Ascending aorta (tissue), 2 donors: ENCODE measurements at regions not wholly inside any gene's neighbourhood (a gene's known extent, or its start where the extent isn't known, plus 50 kb on each side); places are given as distances from the start of the nearest gene placed in this dataset.

Experiments
- DNase-seq, 2 donors: peaks; one replicate each; pipeline ENCODE4 v3.0.0-alpha.2; 2019; ENCODE audit warnings: low spot score in 2 of 2
- H3K27ac ChIP-seq, 2 donors: fragments of 200-600 bp; sonication (generic); one replicate each; pipeline ENCODE4 v1.5.1; 2016 to 2017; ENCODE audit warnings: mild to moderate bottlenecking in 1 of 2
- H3K27me3 ChIP-seq: fragments of 200-600 bp; sonication (generic); one replicate; pipeline ENCODE4 v1.5.1; 2017
- H3K36me3 ChIP-seq, 2 donors: fragments of 200-600 bp; sonication (generic); one replicate each; pipeline ENCODE4 v1.5.1; 2016
- H3K4me1 ChIP-seq, 2 donors: fragments of 200-600 bp; sonication (generic); one replicate each; pipeline ENCODE4 v1.5.1; 2016 to 2017; ENCODE audit warnings: mild to moderate bottlenecking in 1 of 2
- H3K4me3 ChIP-seq, 2 donors: fragments of 200-600 bp; sonication (generic); one replicate each; pipeline ENCODE4 v1.5.1; 2016 to 2017; ENCODE audit warnings: mild to moderate bottlenecking in 1 of 2
- H3K9me3 ChIP-seq, 2 donors: fragments of 200-600 bp; sonication (generic); one replicate each; pipeline ENCODE4 v1.5.1; 2016
- intact Hi-C: fragments of 100-400 bp; cut with DNase I; formaldehyde crosslinking; loops from one replicate; pipeline ENCODE4 v1.15.1; 2023
- TF ChIP-seq, protein P1 (sequence below), 3 experiments: fragments of 200-600 bp in 2 of 3; fragments of 450-650 bp in 1 of 3; sonication (generic) in 2 of 3; IDR thresholded peaks; one replicate each; pipeline ENCODE4 v1.5.1; 2016 to 2019; ENCODE audit warnings: antibody characterized with exemption in 3 of 3, mild to moderate bottlenecking in 1 of 3, moderate library complexity in 1 of 3

GRCh38 chr15:37876900-37877299 is 57.5 kb upstream of the TMCO5A start:
- no peak for DNase-seq
- no peaks in the 10 kb centered on the region for H3K4me1 ChIP-seq
- no peaks in the 10 kb centered on the region for H3K27me3 ChIP-seq
- no peaks in the 10 kb centered on the region for H3K9me3 ChIP-seq
- no peak overlapping the region for H3K4me3 ChIP-seq
- no peaks in the 10 kb centered on the region for H3K36me3 ChIP-seq
- intact Hi-C loops = no loop called here
- H3K27ac ChIP-seq = no peak overlapping the region
- TF ChIP-seq, protein P1, sequence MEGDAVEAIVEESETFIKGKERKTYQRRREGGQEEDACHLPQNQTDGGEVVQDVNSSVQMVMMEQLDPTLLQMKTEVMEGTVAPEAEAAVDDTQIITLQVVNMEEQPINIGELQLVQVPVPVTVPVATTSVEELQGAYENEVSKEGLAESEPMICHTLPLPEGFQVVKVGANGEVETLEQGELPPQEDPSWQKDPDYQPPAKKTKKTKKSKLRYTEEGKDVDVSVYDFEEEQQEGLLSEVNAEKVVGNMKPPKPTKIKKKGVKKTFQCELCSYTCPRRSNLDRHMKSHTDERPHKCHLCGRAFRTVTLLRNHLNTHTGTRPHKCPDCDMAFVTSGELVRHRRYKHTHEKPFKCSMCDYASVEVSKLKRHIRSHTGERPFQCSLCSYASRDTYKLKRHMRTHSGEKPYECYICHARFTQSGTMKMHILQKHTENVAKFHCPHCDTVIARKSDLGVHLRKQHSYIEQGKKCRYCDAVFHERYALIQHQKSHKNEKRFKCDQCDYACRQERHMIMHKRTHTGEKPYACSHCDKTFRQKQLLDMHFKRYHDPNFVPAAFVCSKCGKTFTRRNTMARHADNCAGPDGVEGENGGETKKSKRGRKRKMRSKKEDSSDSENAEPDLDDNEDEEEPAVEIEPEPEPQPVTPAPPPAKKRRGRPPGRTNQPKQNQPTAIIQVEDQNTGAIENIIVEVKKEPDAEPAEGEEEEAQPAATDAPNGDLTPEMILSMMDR (IDR thresholded peaks at IDR 0.05) = no peak

DNA sequence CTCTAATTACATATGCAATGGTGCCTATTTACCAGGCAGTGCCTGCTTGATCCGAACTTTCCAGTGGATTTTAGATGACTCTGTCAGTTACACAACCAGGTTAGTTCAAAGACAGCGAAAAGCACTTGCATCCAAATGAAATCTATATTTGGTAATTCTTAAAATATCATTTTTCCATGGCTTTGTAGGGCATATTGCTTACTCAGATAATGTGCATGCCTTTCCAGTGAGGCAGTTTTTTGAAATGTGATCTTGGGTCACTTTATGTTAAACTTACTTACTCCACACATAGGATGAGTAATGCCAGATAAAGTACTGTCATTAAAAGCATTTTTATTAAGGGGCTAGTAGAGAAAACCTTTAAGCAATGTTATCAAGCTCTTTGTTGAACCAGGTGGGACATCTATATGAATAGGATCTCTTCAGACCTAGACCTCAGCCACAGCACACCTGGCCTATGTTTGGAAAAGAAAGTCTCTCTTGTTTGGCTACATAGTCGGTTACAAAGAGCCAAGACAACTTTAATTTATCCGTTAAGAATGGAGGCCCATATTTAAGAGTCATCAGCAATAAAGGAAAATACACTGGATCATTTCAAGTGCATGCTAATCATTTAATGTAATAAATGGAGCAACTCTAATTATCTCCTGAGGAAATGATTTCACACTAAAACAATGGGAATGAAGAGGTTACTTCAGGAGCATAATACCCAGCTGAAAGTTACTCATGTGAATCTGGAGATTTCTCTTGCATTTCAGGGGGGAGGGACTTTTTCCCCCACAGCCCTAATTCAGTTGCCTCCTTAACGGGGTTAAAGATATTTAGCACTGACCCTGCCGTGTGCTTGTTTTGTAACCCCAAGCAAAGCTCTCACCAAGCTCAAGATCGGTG is 56.3 kb upstream of the TMCO5A start:
- TF ChIP-seq, protein P1 (IDR thresholded peaks at IDR 0.05) = no peak
- intact Hi-C loops = no loop called here
- no peak for DNase-seq
- H3K9me3 ChIP-seq = no peaks in the 10 kb centered on the region
- H3K27me3 ChIP-seq = no peaks in the 10 kb centered on the region
- no peaks in the 10 kb centered on the region for H3K4me1 ChIP-seq
- H3K27ac ChIP-seq = no peak overlapping the region
- no peak overlapping the region for H3K4me3 ChIP-seq
- H3K36me3 ChIP-seq = no peaks in the 10 kb centered on the region

GRCh38 chr15:37880009-37880834 is 54.2 kb upstream of the TMCO5A start:
- Histone ChIP-seq H3K9me3 (no peaks in the 10 kb centered on the region), H3K27ac (no peak overlapping the region), H3K4me3 (no peak overlapping the region), H3K36me3 (no peaks in the 10 kb centered on the region), H3K4me1 (peaks cover 0 to 1% of the 10 kb centered on the region in 2 donors), H3K27me3 (no peaks in the 10 kb centered on the region)
- intact Hi-C loops = loop anchor here (5.0 kb wide), 1 partner anchor 113 kb away; no protein-coding TSS in a partner anchor
- no peak for DNase-seq
- TF ChIP-seq, protein P1 (IDR thresholded peaks at IDR 0.05) = peak; percentile 34 to 62 (median 59)

- DNase-seq = no peak
- peaks cover 0 to 2% of the 10 kb centered on the region in 2 donors for H3K4me1 ChIP-seq
- no peak overlapping the region for H3K27ac ChIP-seq
- no peak overlapping the region for H3K4me3 ChIP-seq
- H3K9me3 ChIP-seq = no peaks in the 10 kb centered on the region
- intact Hi-C loops = loop anchor here (5.0 kb wide), 1 partner anchor 113 kb away; no protein-coding TSS in a partner anchor
- no peaks in the 10 kb centered on the region for H3K27me3 ChIP-seq
- TF ChIP-seq, protein P1 (IDR thresholded peaks at IDR 0.05) = no peak
- no peaks in the 10 kb centered on the region for H3K36me3 ChIP-seq
Measured at GRCh38 chr15:37880835-37881153, 53.6 kb upstream of the TMCO5A start.

- Histone ChIP-seq H3K36me3 (no peaks in the 10 kb centered on the region), H3K27me3 (no peaks in the 10 kb centered on the region), H3K27ac (no peak overlapping the region), H3K4me3 (no peak overlapping the region), H3K4me1 (peaks cover 0 to 2% of the 10 kb centered on the region in 2 donors), H3K9me3 (no peaks in the 10 kb centered on the region)
- intact Hi-C loops = loop anchor here (5.0 kb wide), 1 partner anchor 114 kb away; no protein-coding TSS in a partner anchor
- DNase-seq = no peak
- TF ChIP-seq, protein P1 (IDR thresholded peaks at IDR 0.05) = no peak
Measured at GRCh38 chr15:37881237-37882013, 53.0 kb upstream of the TMCO5A start.
